NCI-H69 (cell line): ENCODE measurements at regions not wholly inside any gene's neighbourhood (a gene's known extent, or its start where the extent isn't known, plus 50 kb on each side); places are given as distances from the start of the nearest gene placed in this dataset.
"Not testable (repeated sequence)": the region's sequence is repeated elsewhere in the genome, so short reads cannot be mapped to it uniquely, and the experiment has no call there.

Experiments
- DNase-seq: peaks from one replicate; lab custom pipeline; 2025; lab: John Stamatoyannopoulos, UW

DNA sequence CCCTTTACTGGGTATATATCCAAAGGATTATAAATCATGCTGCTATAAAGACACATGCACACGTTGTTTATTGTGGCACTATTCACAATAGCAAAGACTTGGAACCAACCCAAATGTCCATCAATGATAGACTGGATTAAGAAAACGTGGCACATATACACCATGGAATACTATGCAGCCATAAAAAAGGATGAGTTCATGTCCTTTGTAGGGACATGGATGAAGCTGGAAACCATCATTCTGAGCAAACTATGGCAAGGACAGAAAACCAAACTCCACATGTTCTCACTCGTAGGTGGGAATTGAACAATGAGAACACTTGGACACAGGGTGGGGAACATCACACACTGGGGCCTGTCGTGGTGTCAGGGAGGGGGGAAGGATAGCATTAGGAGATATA, 59.2 kb downstream of the CXorf49B start:
- not testable (repeated sequence) for DNase-seq

DNA sequence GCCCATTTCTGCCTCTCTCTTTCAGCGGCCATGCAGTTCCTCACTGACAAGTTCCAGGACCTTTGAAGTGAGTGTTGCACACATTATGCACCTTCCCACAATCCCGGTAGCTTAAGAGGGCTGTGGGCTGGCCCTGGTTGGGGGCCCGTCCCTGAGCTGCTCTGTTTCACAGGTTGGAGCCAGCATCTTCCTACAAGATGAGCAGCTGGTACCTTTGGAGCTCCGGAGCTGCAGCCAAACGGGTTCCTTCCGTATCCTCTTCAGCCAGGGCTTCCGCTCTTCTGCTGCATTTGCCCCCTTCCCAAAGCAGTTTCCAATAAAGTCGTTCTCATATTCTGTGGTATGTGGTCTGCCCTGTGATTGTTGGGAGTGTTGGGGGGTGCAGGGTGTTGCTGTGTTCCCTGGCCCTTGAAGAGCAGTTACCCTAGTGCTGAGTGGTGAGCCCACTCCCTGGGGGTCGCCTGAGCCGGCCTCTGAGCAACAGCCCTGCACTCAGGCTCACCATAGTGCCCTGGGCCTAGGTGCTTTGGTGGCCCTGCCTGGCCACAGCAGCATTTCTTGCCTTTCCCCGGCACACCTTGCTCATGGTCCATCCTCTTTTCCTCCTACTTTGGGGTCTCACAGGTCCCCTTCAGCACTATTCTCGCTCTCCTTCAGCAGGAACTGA, 60.4 kb downstream of the CXorf49B start:
- DNase-seq, result no peak

DNA sequence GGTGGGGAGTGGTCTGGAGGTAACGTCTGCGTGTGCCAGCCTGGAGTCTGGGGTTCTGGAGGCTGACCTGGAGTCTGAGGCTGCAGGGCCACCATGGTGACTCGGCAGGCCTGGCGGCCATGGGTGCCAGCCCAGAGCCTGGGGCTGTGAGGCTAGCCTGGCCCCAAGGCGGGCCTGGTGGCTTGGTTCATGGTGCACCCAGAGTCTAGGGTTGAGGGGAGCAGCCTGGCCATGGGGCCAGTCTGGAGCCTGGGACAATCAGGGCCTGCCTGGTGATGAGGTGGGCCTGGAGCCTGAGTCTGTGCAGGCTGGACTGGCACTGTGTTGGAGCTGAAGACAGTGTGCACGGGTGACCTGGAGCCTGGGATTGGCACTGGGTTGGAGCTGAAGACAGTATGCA, 64.9 kb downstream of the CXorf49B start:
- DNase-seq, result no peak

DNA sequence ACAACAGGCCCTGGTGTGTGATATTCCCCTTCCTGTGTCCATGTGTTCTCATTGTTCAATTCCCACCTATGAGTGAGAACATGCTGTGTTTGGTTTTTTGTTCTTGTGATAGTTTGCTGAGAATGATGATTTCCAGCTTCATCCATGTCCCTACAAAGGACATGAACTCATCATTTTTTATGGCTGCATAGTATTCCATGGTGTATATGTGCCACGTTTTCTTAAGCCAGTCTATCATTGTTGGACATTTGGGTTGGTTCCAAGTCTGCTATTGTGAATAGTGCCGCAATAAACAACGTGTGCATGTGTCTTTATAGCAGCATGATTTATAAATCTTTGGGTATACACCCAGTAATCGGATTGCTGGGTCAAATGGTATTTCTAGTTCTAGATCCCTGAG, 72.6 kb upstream of the NHSL2 start:
- DNase-seq, result not testable (repeated sequence)

DNA sequence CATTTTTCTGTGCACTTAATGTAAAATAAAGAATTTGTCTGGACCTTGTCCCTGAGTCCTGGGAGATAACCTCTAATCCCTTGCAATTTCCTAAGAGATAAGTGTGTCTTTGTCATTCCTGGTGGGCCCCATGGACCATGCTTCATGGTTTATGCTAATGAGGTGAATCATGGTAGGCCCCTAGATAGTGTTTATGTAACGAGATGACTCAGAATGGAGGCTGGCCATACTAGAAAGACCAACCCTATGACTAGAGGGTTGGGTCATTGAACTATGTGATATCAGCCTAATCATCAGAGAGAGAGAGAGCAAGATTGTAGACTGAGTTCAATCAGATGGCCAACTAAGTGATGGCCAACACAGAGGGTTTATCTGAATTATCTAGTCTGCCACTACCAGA, 64.2 kb upstream of the NHSL2 start:
- DNase-seq, result no peak

DNA sequence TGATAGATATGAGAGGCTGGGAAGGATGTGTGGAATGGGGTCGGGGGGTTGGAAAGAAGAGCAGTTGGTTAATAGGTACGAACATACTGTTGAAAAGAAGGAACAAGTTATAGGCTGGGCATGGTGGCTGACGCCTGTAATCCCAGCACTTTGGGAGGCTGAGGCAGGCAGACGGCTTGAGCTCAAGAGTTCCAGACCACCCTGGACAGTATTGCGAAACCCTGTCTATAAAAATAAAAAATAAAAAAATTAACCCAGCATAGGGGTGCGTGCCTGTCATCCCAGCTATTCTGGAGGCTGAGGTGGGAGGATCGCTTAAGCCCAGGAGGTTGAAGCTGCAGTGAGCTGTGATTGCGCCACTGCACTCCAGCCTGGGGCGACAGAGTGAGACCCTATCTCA, 58.5 kb upstream of the NHSL2 start:
- no peak for DNase-seq

DNA sequence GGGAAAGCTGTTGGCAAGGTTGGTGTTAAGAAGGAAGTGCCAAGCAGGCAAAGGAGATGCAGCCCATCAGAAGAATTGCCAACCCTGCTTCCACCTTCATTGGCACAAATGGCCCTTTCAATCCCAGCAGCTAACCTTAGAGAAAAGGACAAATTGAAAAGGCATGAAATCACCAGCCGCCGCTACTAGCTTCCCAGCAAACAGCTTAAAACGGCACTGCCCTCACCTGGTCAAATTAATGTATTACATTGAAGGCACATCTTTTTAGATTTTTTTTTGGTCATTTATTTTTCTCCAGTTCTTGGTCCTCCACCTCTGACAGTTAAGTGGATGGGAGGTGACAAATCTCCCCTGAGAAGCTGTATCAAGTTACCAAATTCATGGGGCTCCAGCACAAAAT, 51.0 kb upstream of the NHSL2 start:
- DNase-seq, result peak; percentile 13
